AG04449 (cell line): ENCODE measurements at regions not wholly inside any gene's neighbourhood (a gene's known extent, or its start where the extent isn't known, plus 50 kb on each side); places are given as distances from the start of the nearest gene placed in this dataset.
"Not testable (repeated sequence)": the region's sequence is repeated elsewhere in the genome, so short reads cannot be mapped to it uniquely, and the experiment has no call there.

Experiments
- CTCF ChIA-PET: fragments of 350-600 bp; formaldehyde crosslinking; extraction: SDS; loops from one replicate; lab custom pipeline; 2021; ENCODE audit warnings: antibody characterized with exemption; lab: Yijun Ruan, JAX
- POLR2A ChIA-PET: fragments of 400-600, 350-600 bp; formaldehyde crosslinking; extraction: SDS; loops from one replicate; lab custom pipeline; 2020; ENCODE audit warnings: antibody characterized with exemption, inconsistent platforms; lab: Yijun Ruan, JAX
- DNase-seq: peaks from one replicate; pipeline ENCODE4 v3.0.0-alpha.2; 2010; ENCODE audit warnings: low read depth, low spot score
- H3K4me3 ChIP-seq: 2 replicates; pipeline ENCODE4 v1.5.1; 2011; ENCODE audit warnings: low read depth, mild to moderate bottlenecking, control low read depth, low read length
- CTCF ChIP-seq: IDR thresholded peaks from one replicate; pipeline ENCODE4 v1.5.1; 2011; ENCODE audit warnings: mild to moderate bottlenecking, moderate library complexity, low read length, control low read depth, inconsistent platforms; ENCODE audit not compliant: insufficient read depth; ENCODE audit errors: missing control alignments

GRCh38 chr15:20358066-20358778, 183.4 kb downstream of the GOLGA6L6 start:
- ChIA-PET CTCF (no interaction called here), POLR2A (no interaction called here)
- no peak for TF ChIP-seq CTCF
- DNase-seq = no peak
- H3K4me3 ChIP-seq = no peak overlapping the region

GRCh38 chr15:20357481-20358065, 184.0 kb downstream of the GOLGA6L6 start:
- no peak overlapping the region for H3K4me3 ChIP-seq
- DNase-seq = no peak
- CTCF ChIA-PET = no interaction called here
- POLR2A ChIA-PET = no interaction called here
- TF ChIP-seq CTCF = no peak

GRCh38 chr15:20356911-20357480, 184.6 kb downstream of the GOLGA6L6 start:
- H3K4me3 ChIP-seq = no peak overlapping the region
- no peak for DNase-seq
- no peak for TF ChIP-seq CTCF
- ChIA-PET CTCF (no interaction called here), POLR2A (no interaction called here)

- DNase-seq = no peak
- TF ChIP-seq CTCF = peak; percentile 34
- H3K4me3 ChIP-seq = no peak overlapping the region
- POLR2A ChIA-PET = no interaction called here
- CTCF ChIA-PET = no interaction called here
Observed at GRCh38 chr15:20356444-20356910, 185.1 kb downstream of the GOLGA6L6 start.

- H3K4me3 ChIP-seq = no peak overlapping the region
- no peak for TF ChIP-seq CTCF
- ChIA-PET CTCF (no interaction called here), POLR2A (no interaction called here)
- no peak for DNase-seq
Observed at GRCh38 chr15:20355256-20355868, 186.2 kb downstream of the GOLGA6L6 start.

- DNase-seq, POLR2A ChIA-PET, H3K4me3 ChIP-seq, CTCF ChIA-PET: not testable (repeated sequence)
Observed at GRCh38 chr15:20354884-20355223, 186.7 kb downstream of the GOLGA6L6 start.
